AG04450 (cell line): ENCODE measurements at regions not wholly inside any gene's neighbourhood (a gene's known extent, or its start where the extent isn't known, plus 50 kb on each side); places are given as distances from the start of the nearest gene placed in this dataset.

Source experiments
- CTCF ChIA-PET: fragments of 300-600, 350-600 bp; formaldehyde crosslinking; extraction: SDS; loops from one replicate; lab custom pipeline; 2022; ENCODE audit warnings: antibody characterized with exemption, inconsistent platforms; lab: Charles Lee
- POLR2A ChIA-PET: fragments of 350-600 bp; formaldehyde crosslinking; extraction: SDS; loops from one replicate; lab custom pipeline; 2021; ENCODE audit warnings: antibody characterized with exemption, inconsistent platforms; lab: Yijun Ruan, JAX
- DNase-seq: peaks from one replicate; pipeline ENCODE4 v3.0.0-alpha.2; 2011; ENCODE audit warnings: low read depth, low spot score
- H3K27ac ChIP-seq: one replicate; pipeline ENCODE4 v1.5.1; 2012; ENCODE audit warnings: low read depth, low read length, control low read depth
- H3K27me3 ChIP-seq: one replicate; pipeline ENCODE4 v1.6.0; 2012; ENCODE audit warnings: low read length; ENCODE audit not compliant: control insufficient read depth, insufficient read depth
- H3K4me3 ChIP-seq: 2 replicates; pipeline ENCODE4 v1.5.1; 2011; ENCODE audit warnings: mild to moderate bottlenecking, low read depth, low read length, control low read depth
- H3K9me3 ChIP-seq: 2 replicates; pipeline ENCODE4 v1.5.1; 2012; ENCODE audit warnings: low read length; ENCODE audit not compliant: control insufficient read depth, insufficient read depth
- CTCF ChIP-seq: IDR thresholded peaks from 2 replicates; pipeline ENCODE4 v1.5.1; 2011; ENCODE audit warnings: low read depth, low read length, control low read depth, inconsistent platforms

- Histone ChIP-seq H3K27me3 (peaks cover under 1% of the 10 kb centered on the region), H3K9me3 (no peaks in the 10 kb centered on the region; the same call in 1 of the 2 replicates), H3K27ac (no peak overlapping the region), H3K4me3 (no peak overlapping the region)
- TF ChIP-seq CTCF = no peak
- DNase-seq = no peak
- POLR2A ChIA-PET = interaction anchor here (1.0 kb wide), 1 partner anchor 9 kb away, joined by 3 read pairs; no protein-coding TSS in a partner anchor
- CTCF ChIA-PET = no interaction called here
Measured at GRCh38 chr1:232688398-232688797, 58.5 kb upstream of the SIPA1L2 start.

- ChIA-PET CTCF (no interaction called here), POLR2A (no interaction called here)
- no peak overlapping the region for H3K27ac ChIP-seq
- no peak for DNase-seq
- no peak overlapping the region for H3K4me3 ChIP-seq
- peaks cover 7% of the 10 kb centered on the region for H3K27me3 ChIP-seq
- TF ChIP-seq CTCF = no peak
- no peaks in the 10 kb centered on the region; the same call in 1 of the 2 replicates for H3K9me3 ChIP-seq
Measured at GRCh38 chr1:232689711-232690110, 59.8 kb upstream of the SIPA1L2 start.

- POLR2A ChIA-PET = no interaction called here
- no peak overlapping the region for H3K4me3 ChIP-seq
- no peak for TF ChIP-seq CTCF
- no peak overlapping the region for H3K27ac ChIP-seq
- no peaks in the 10 kb centered on the region; the same call in 1 of the 2 replicates for H3K9me3 ChIP-seq
- peaks cover 7% of the 10 kb centered on the region for H3K27me3 ChIP-seq
- DNase-seq = no peak
- CTCF ChIA-PET = no interaction called here
Measured at GRCh38 chr1:232690285-232690935, 60.5 kb upstream of the SIPA1L2 start.

- ChIA-PET POLR2A (interaction anchor here (0.6 kb wide), 1 partner anchor 11 kb away, joined by 3 read pairs; no protein-coding TSS in a partner anchor), CTCF (no interaction called here)
- H3K27ac ChIP-seq = no peak overlapping the region
- H3K4me3 ChIP-seq = no peak overlapping the region
- DNase-seq = no peak
- TF ChIP-seq CTCF = no peak
- peaks cover 7% of the 10 kb centered on the region for H3K27me3 ChIP-seq
- H3K9me3 ChIP-seq = no peaks in the 10 kb centered on the region
Measured at GRCh38 chr1:232694475-232694874, 64.5 kb upstream of the SIPA1L2 start.

- no peak overlapping the region for H3K4me3 ChIP-seq
- peaks cover 7% of the 10 kb centered on the region for H3K27me3 ChIP-seq
- TF ChIP-seq CTCF = no peak
- no peaks in the 10 kb centered on the region for H3K9me3 ChIP-seq
- H3K27ac ChIP-seq = no peak overlapping the region
- POLR2A ChIA-PET = no interaction called here
- DNase-seq = no peak
- CTCF ChIA-PET = no interaction called here
Measured at GRCh38 chr1:232695621-232696385, 65.9 kb upstream of the SIPA1L2 start.
